B cell (primary cell): ENCODE measurements at regions not wholly inside any gene's neighbourhood (a gene's known extent, or its start where the extent isn't known, plus 50 kb on each side); places are given as distances from the start of the nearest gene placed in this dataset.

Experiments used
- ATAC-seq: fragments of 200-7000 bp; cut with Tn5 transposase; one replicate; pipeline ENCODE4 v1.10.0; 2021; ENCODE audit warnings: low read depth, mild to moderate bottlenecking, moderate number of reproducible peaks, moderate library complexity
- CTCF ChIA-PET: fragments of 350-600 bp; sonication (Branson Sonifier 250); formaldehyde crosslinking; loops from one replicate; lab custom pipeline; 2021; ENCODE audit warnings: antibody characterized with exemption, inconsistent platforms; lab: Charles Lee
- POLR2A ChIA-PET: fragments of 350-600 bp; sonication (Branson Sonifier 250); formaldehyde crosslinking; loops from one replicate; lab custom pipeline; 2021; ENCODE audit warnings: antibody characterized with exemption; lab: Charles Lee
- DNase-seq: peaks from one replicate; pipeline ENCODE4 v3.0.0; 2013
- H2AFZ ChIP-seq: 2 replicates; pipeline ENCODE4 v1.6.1; 2012; ENCODE audit warnings: mild to moderate bottlenecking, low read depth, low read length; ENCODE audit not compliant: insufficient read depth, poor library complexity, severe bottlenecking
- H3K27ac ChIP-seq, 2 donors: 1 replicate in 1 of 2; 2 replicates in 1 of 2; pipeline ENCODE4 v1.5.1; 2012 to 2013; ENCODE audit warnings: low read length in 2 of 2, mild to moderate bottlenecking in 2 of 2, moderate library complexity in 1 of 2
- H3K27me3 ChIP-seq, 4 experiments: fragments of 200-600 bp in 1 of 4; sonication (generic) in 1 of 4; replicated peaks in 1 of 4; 1 replicate in 2 of 4; 2 replicates in 2 of 4; pipeline versions ENCODE4 v1.6.1 to v1.7.0; 2013 to 2016; ENCODE audit warnings: low read length in 3 of 4, mild to moderate bottlenecking in 2 of 4, mixed read lengths in 1 of 4, moderate library complexity in 1 of 4; ENCODE audit not compliant: insufficient read depth in 4 of 4, control insufficient read depth in 3 of 4; ENCODE audit errors: control extremely low read depth in 1 of 4
- H3K36me3 ChIP-seq, 2 experiments: replicated peaks in 1 of 2; 1 replicate in 1 of 2; 2 replicates in 1 of 2; pipeline versions ENCODE4 v1.6.1 to v1.7.1; 2013; ENCODE audit warnings: low read length in 1 of 2; ENCODE audit not compliant: insufficient read depth in 2 of 2, control insufficient read depth in 1 of 2; ENCODE audit errors: control extremely low read depth in 1 of 2, extremely low read depth in 1 of 2
- H3K4me1 ChIP-seq, 2 donors: fragments of 200-600 bp in 1 of 2; sonication (generic) in 1 of 2; 1 replicate in 1 of 2; 2 replicates in 1 of 2; pipeline versions ENCODE4 v1.5.1 to v1.6.1; 2013 to 2017; ENCODE audit warnings: low read length in 2 of 2; ENCODE audit not compliant: control insufficient read depth in 2 of 2, insufficient read depth in 2 of 2
- H3K4me2 ChIP-seq: replicated peaks from 2 replicates; pipeline ENCODE3; 2012; ENCODE audit warnings: mild to moderate bottlenecking, low read depth, low read length; ENCODE audit not compliant: poor library complexity, severe bottlenecking
- H3K4me3 ChIP-seq, 5 experiments: fragments of 200-600 bp in 1 of 5; sonication (generic) in 1 of 5; 1 replicate in 3 of 5; 2 replicates in 2 of 5; pipeline versions ENCODE4 v1.5.1 to v1.7.0; 2011 to 2016; ENCODE audit warnings: low read length in 4 of 5, mild to moderate bottlenecking in 4 of 5, low read depth in 2 of 5, control low read depth in 1 of 5, moderate library complexity in 1 of 5; ENCODE audit not compliant: insufficient read depth in 1 of 5; ENCODE audit errors: control extremely low read depth in 1 of 5, extremely low read depth in 1 of 5
- H3K79me2 ChIP-seq: fragments of 200-600 bp; sonication (generic); one replicate; pipeline ENCODE4 v1.6.0; 2016; ENCODE audit warnings: low read length; ENCODE audit not compliant: control insufficient read depth, insufficient read depth
- H3K9ac ChIP-seq: fragments of 200-600 bp; sonication (generic); 2 replicates; pipeline ENCODE4 v1.6.1; 2017; ENCODE audit warnings: mild to moderate bottlenecking, low read length, moderate library complexity
- H3K9me3 ChIP-seq, 3 donors: one replicate each; pipeline versions ENCODE4 v1.6.1 to v1.7.1; 2013; ENCODE audit warnings: low read length in 2 of 3; ENCODE audit not compliant: control insufficient read depth in 2 of 3, insufficient read depth in 1 of 3; ENCODE audit errors: control extremely low read depth in 1 of 3
- H4K20me1 ChIP-seq: 2 replicates; pipeline ENCODE4 v1.6.0; 2012; ENCODE audit warnings: mild to moderate bottlenecking, low read length; ENCODE audit not compliant: insufficient read depth, control insufficient read depth, poor library complexity, severe bottlenecking
- H3K27ac Mint-ChIP-seq: one replicate; pipeline ENCODE4 v1.8.0; 2021; ENCODE audit warnings: mixed read lengths
- H3K27me3 Mint-ChIP-seq: one replicate; pipeline ENCODE4 v1.8.0; 2021; ENCODE audit warnings: mixed read lengths
- H3K4me1 Mint-ChIP-seq: one replicate; pipeline ENCODE4 v1.8.0; 2021; ENCODE audit warnings: mixed read lengths
- H3K4me3 Mint-ChIP-seq: one replicate; pipeline ENCODE4 v1.8.0; 2021; ENCODE audit warnings: mixed read lengths
- H3K9me3 Mint-ChIP-seq: one replicate; pipeline ENCODE4 v1.8.0; 2022; ENCODE audit warnings: mixed read lengths; ENCODE audit not compliant: insufficient read depth
- EZH2 ChIP-seq: IDR thresholded peaks from 2 replicates; pipeline ENCODE4 v1.6.1; 2012; ENCODE audit warnings: borderline replicate concordance, low read depth, mild to moderate bottlenecking, moderate library complexity, low read length; ENCODE audit not compliant: insufficient read depth, poor library complexity, severe bottlenecking
- WGBS: methylation state at CpG from one replicate; pipeline ENCODE4 v1.1.5; 2013; ENCODE audit warnings: missing lambda C conversion rate; ENCODE audit not compliant: insufficient coverage; 5-methylcytosine and 5-hydroxymethylcytosine counted together
- intact Hi-C: fragments of 100-400 bp; cut with micrococcal nuclease; formaldehyde crosslinking; loops from one replicate; pipeline ENCODE4 v1.10.0; 2022
- TF ChIP-seq, protein P1 (sequence below): fragments of 200-600 bp; IDR thresholded peaks from one replicate; pipeline ENCODE4 v1.8.0; 2022; ENCODE audit warnings: antibody characterized with exemption, mild to moderate bottlenecking

- H3K27ac ChIP-seq, result no peak overlapping the region
- POLR2A ChIA-PET, result no interaction called here
Observed at GRCh38 chrX:110987292-110987691, 108.7 kb upstream of the PAK3 start.

DNA sequence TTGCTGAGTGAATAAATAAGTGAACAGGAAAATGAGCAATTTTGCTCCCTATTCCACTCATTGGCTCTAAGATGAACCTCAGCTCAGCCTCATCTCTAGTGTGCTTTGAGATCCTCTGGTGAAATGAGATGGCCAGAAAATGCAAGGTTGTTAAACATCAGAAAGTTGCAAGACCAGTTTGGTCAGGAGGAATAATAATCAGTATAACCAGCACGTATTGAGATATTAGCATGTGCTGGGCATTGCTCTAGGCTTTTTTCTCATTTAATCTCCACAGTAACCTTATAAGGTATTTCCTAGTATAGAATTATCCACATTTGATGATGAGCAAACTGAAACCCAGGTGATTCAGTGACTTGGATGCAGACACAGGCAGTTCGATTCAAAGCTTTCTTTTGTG, 110.5 kb upstream of the PAK3 start:
- H3K27ac Mint-ChIP-seq, result no peak overlapping the region
- Histone ChIP-seq H2AFZ (no peak overlapping the region), H3K27ac (no peak overlapping the region), H3K9ac (no peak overlapping the region), H3K4me3 (no peak overlapping the region), H4K20me1 (no peaks in the 10 kb centered on the region), H3K4me2 (no peak overlapping the region), H3K79me2 (no peaks in the 10 kb centered on the region), H3K36me3 (no peaks in the 10 kb centered on the region), H3K4me1 (no peaks in the 10 kb centered on the region), H3K9me3 (no peaks in the 10 kb centered on the region), H3K27me3 (no peaks in the 10 kb centered on the region)
- ATAC-seq (no peak), DNase-seq (no peak)
- H3K4me1 Mint-ChIP-seq, result no peaks in the 10 kb centered on the region
- POLR2A ChIA-PET, result no interaction called here
- H3K4me3 Mint-ChIP-seq, result no peak overlapping the region
- intact Hi-C loops, result no loop called here
- no peak for TF ChIP-seq EZH2
- TF ChIP-seq, protein P1, sequence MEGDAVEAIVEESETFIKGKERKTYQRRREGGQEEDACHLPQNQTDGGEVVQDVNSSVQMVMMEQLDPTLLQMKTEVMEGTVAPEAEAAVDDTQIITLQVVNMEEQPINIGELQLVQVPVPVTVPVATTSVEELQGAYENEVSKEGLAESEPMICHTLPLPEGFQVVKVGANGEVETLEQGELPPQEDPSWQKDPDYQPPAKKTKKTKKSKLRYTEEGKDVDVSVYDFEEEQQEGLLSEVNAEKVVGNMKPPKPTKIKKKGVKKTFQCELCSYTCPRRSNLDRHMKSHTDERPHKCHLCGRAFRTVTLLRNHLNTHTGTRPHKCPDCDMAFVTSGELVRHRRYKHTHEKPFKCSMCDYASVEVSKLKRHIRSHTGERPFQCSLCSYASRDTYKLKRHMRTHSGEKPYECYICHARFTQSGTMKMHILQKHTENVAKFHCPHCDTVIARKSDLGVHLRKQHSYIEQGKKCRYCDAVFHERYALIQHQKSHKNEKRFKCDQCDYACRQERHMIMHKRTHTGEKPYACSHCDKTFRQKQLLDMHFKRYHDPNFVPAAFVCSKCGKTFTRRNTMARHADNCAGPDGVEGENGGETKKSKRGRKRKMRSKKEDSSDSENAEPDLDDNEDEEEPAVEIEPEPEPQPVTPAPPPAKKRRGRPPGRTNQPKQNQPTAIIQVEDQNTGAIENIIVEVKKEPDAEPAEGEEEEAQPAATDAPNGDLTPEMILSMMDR, result no peak
- no CpG with 5 or more reads among the region's 2 CpGs for WGBS
- no peaks in the 10 kb centered on the region for H3K9me3 Mint-ChIP-seq
- CTCF ChIA-PET, result interaction anchor here (0.6 kb wide), 1 partner anchor 73 kb away, joined by 4 read pairs; no protein-coding TSS in a partner anchor
- H3K27me3 Mint-ChIP-seq, result peaks cover 4% of the 10 kb centered on the region

More at GRCh38 chrX:110987292-110987691, 108.7 kb upstream of the PAK3 start:
- no peaks in the 10 kb centered on the region for H3K79me2 ChIP-seq
- no CpG with 5 or more reads among the region's 3 CpGs for WGBS
- ATAC-seq, result no peak
- H3K36me3 ChIP-seq, result no peaks in the 10 kb centered on the region
- TF ChIP-seq EZH2, result no peak
- TF ChIP-seq, protein P1, result no peak
- intact Hi-C loops, result no loop called here
- no peaks in the 10 kb centered on the region for H3K4me1 ChIP-seq
- no peaks in the 10 kb centered on the region for H3K27me3 ChIP-seq
- no peak overlapping the region for H3K4me3 ChIP-seq
- no peak overlapping the region for H3K4me2 ChIP-seq
- no peaks in the 10 kb centered on the region for H3K9me3 ChIP-seq
- no peak for DNase-seq
- no peak overlapping the region for H3K27ac Mint-ChIP-seq
- H3K27me3 Mint-ChIP-seq, result peaks cover 5% of the 10 kb centered on the region
- H3K4me1 Mint-ChIP-seq, result no peaks in the 10 kb centered on the region
- no peak overlapping the region for H3K9ac ChIP-seq
- H2AFZ ChIP-seq, result no peak overlapping the region
- H3K4me3 Mint-ChIP-seq, result no peak overlapping the region
- no peaks in the 10 kb centered on the region for H3K9me3 Mint-ChIP-seq
- CTCF ChIA-PET, result no interaction called here
- H4K20me1 ChIP-seq, result no peaks in the 10 kb centered on the region
